ENCODE measurements at regions not wholly inside any gene's neighbourhood (a gene's known extent, or its start where the extent isn't known, plus 50 kb on each side); places are given as distances from the start of the nearest gene placed in this dataset.

DNA sequence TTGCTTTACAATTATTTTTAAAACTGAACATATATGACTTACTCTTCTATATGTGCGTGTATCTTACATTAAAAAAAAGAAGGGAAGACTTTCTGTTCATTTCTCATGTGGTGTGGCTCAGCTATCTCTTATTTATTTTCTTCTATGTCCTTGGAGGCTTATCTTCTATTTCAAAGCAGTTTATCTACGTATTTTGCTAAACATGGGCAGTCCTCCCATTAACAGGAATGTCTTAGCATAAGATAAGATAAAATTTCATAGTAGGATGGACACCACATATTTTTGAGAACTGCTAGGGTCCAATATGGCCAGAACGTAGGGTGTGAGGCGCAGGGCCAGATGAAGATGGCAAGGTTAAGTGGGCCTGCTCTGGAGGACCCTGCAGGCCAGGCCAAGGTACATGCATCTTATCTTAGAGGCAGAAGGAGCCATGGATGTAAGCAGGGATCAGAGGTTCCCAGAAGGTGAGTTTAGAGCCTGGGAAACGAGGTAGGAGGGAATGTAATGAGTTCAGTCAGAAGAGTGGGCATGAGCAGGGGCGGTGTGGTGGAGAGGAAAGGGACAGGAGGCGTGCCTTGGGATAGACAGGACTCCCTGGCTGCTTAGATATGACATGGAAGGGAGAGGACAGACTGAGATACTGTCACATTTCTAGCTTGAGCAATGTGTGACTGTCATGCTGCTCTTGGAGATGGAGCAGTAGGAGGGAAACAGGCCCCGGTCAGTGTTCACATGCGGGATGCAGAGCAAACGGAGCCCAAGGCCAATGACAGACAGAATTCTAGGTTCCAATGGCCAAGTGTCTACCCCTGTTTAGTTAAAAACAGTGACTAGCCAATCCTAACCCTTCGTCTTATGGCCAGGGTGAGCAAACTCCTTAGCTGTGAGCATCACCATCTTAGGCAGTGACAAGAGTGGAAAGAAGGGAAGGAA, 68.6 kb upstream of the MEDAG start:
- TF ChIP-seq, protein P1, sequence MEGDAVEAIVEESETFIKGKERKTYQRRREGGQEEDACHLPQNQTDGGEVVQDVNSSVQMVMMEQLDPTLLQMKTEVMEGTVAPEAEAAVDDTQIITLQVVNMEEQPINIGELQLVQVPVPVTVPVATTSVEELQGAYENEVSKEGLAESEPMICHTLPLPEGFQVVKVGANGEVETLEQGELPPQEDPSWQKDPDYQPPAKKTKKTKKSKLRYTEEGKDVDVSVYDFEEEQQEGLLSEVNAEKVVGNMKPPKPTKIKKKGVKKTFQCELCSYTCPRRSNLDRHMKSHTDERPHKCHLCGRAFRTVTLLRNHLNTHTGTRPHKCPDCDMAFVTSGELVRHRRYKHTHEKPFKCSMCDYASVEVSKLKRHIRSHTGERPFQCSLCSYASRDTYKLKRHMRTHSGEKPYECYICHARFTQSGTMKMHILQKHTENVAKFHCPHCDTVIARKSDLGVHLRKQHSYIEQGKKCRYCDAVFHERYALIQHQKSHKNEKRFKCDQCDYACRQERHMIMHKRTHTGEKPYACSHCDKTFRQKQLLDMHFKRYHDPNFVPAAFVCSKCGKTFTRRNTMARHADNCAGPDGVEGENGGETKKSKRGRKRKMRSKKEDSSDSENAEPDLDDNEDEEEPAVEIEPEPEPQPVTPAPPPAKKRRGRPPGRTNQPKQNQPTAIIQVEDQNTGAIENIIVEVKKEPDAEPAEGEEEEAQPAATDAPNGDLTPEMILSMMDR (IDR thresholded peaks at IDR 0.05), result no peak
- TF ChIP-seq POLR2A (IDR thresholded peaks at IDR 0.05), result no peak
- TF ChIP-seq EP300 (IDR thresholded peaks at IDR 0.05), result no peak
- TF ChIP-seq POLR2AphosphoS5 (IDR thresholded peaks at IDR 0.05), result no peak

All from upper lobe of left lung (tissue), 4 donors.